ENCODE measurements at regions not wholly inside any gene's neighbourhood (a gene's known extent, or its start where the extent isn't known, plus 50 kb on each side); places are given as distances from the start of the nearest gene placed in this dataset.

GRCh38 chr7:125966278-125967048 is 1036.8 kb upstream of the POT1 start:
- H3K36me3 ChIP-seq (ENCODE audit: insufficient read depth): no peaks in the 10 kb centered on the region
- H3K4me3 ChIP-seq: no peak overlapping the region
- no peak overlapping the region for H3K4me3 Mint-ChIP-seq
- H2AFZ ChIP-seq: no peak overlapping the region
- no peaks in the 10 kb centered on the region for H4K20me1 ChIP-seq (replicated peaks; ENCODE audit: insufficient read depth)
- no peaks in the 10 kb centered on the region for H3K79me2 ChIP-seq (replicated peaks; ENCODE audit: insufficient read depth)
- no peak overlapping the region for H3K27ac ChIP-seq (ENCODE audit: low read depth)
- no peaks in the 10 kb centered on the region for H3K4me1 Mint-ChIP-seq
- H3K27ac Mint-ChIP-seq: no peak overlapping the region
- no peak overlapping the region for H3K4me2 ChIP-seq
- ATAC-seq: no peak
- no peaks in the 10 kb centered on the region for H3K4me1 ChIP-seq (ENCODE audit: insufficient read depth)
- H3K27me3 ChIP-seq (ENCODE audit: insufficient read depth): no peaks in the 10 kb centered on the region
- no peaks in the 10 kb centered on the region for H3K36me3 Mint-ChIP-seq (ENCODE audit: low read depth)
- no peak for TF ChIP-seq ZNF462 (CRISPR knock-in tag; IDR thresholded peaks at IDR 0.05)
- no peak for TF ChIP-seq POLR2AphosphoS5 (IDR thresholded peaks at IDR 0.05; ENCODE audit: low read depth)
- no peak for TF ChIP-seq ZNF331 (CRISPR knock-in tag; IDR thresholded peaks at IDR 0.05; ENCODE audit: low read depth)
- no peak for TF ChIP-seq ZNF114 (CRISPR knock-in tag; IDR thresholded peaks at IDR 0.05)
- TF ChIP-seq STAT1 (IDR thresholded peaks at IDR 0.05; ENCODE audit: unreplicated experiment): no peak
- no peak for TF ChIP-seq CREB1 (CRISPR knock-in tag; IDR thresholded peaks at IDR 0.05; ENCODE audit: low read depth)
- no peak for TF ChIP-seq CTCF (conservative IDR thresholded peaks at IDR 0.05; ENCODE audit: low read depth in 2 of 2)
- TF ChIP-seq JUNB (IDR thresholded peaks at IDR 0.05; ENCODE audit: unreplicated experiment): no peak
- no peak for TF ChIP-seq EZH2 (IDR thresholded peaks at IDR 0.05; ENCODE audit: low read depth, unreplicated experiment)
- TF ChIP-seq NANOG (IDR thresholded peaks at IDR 0.05; ENCODE audit: borderline replicate concordance): no peak
- TF ChIP-seq REST (IDR thresholded peaks at IDR 0.05; ENCODE audit: unreplicated experiment): no peak
- no peak for TF ChIP-seq ETS1 (IDR thresholded peaks at IDR 0.05)
- no peak for TF ChIP-seq EZH2phosphoT487 (IDR thresholded peaks at IDR 0.05; ENCODE audit: unreplicated experiment)
- H3K9me2 ChIP-seq (ENCODE audit: insufficient read depth): no peaks in the 10 kb centered on the region
- H3K27me3 Mint-ChIP-seq (ENCODE audit: insufficient read depth, low read depth, poor library complexity): no peaks in the 10 kb centered on the region
- no peaks in the 10 kb centered on the region for H3F3A ChIP-seq (replicated peaks; ENCODE audit: low read depth)
- no peak for DNase-seq (ENCODE audit: low spot score)
- H3K9me3 Mint-ChIP-seq: no peaks in the 10 kb centered on the region; the same call in 2 of the 3 replicates

Data from GM23338 (cell line).